ENCODE measurements at regions not wholly inside any gene's neighbourhood (a gene's known extent, or its start where the extent isn't known, plus 50 kb on each side); places are given as distances from the start of the nearest gene placed in this dataset.

GRCh38 chr10:78920011-78920410 is 148.8 kb upstream of the ZMIZ1 start:
- no peak for ATAC-seq
- intact Hi-C loops (cut with DNase I): no loop called here
- no peak for DNase-seq (ENCODE audit: low spot score)

- intact Hi-C loops (cut with DNase I): no loop called here
- DNase-seq (ENCODE audit: low spot score) (no peak), ATAC-seq (no peak)
Measured at GRCh38 chr10:78921895-78922294, 146.9 kb upstream of the ZMIZ1 start.

GRCh38 chr10:78923647-78924318 is 145.0 kb upstream of the ZMIZ1 start:
- intact Hi-C loops (cut with DNase I): no loop called here
- no peak for DNase-seq (ENCODE audit: low spot score)
- ATAC-seq: no peak

- ATAC-seq: no peak
Measured at GRCh38 chr10:78924319-78925003, 144.3 kb upstream of the ZMIZ1 start.

GRCh38 chr10:78925275-78925674 is 143.5 kb upstream of the ZMIZ1 start:
- intact Hi-C loops (cut with DNase I): no loop called here
- DNase-seq (ENCODE audit: low spot score) (no peak), ATAC-seq (no peak)

More at GRCh38 chr10:78924319-78925003, 144.3 kb upstream of the ZMIZ1 start:
- intact Hi-C loops (cut with DNase I): no loop called here
- no peak for DNase-seq (ENCODE audit: low spot score)

DNA sequence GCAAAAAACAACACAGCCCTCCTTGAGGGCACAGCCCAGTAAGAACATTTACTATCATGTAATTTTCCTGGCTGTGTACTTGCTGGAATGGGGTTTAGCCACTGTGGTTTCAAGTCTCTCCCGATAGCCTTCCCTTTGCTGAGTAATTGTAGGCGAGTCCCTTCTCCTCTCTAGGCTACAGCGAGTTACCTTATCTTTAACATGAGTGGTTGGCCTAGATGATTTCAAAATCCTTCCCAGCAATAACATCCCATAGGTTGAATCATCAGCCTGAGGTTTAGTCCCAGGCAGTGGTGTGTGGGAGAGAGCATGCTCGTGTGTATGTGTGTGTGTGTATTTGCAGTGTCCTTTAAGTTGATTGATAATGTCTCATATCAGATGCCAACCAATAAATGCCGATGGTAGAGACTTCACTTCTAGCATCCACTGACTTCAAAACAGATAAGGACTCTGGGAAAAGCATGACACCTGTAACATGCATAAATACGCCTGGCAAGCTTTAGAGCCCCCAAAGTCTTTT is 142.9 kb upstream of the ZMIZ1 start:
- ATAC-seq (no peak), DNase-seq (ENCODE audit: low spot score) (no peak)
- intact Hi-C loops (cut with DNase I): no loop called here

- intact Hi-C loops (cut with DNase I): no loop called here
- DNase-seq (ENCODE audit: low spot score): no peak
- no peak for ATAC-seq
Measured at GRCh38 chr10:78927257-78927995, 141.3 kb upstream of the ZMIZ1 start.

DNA sequence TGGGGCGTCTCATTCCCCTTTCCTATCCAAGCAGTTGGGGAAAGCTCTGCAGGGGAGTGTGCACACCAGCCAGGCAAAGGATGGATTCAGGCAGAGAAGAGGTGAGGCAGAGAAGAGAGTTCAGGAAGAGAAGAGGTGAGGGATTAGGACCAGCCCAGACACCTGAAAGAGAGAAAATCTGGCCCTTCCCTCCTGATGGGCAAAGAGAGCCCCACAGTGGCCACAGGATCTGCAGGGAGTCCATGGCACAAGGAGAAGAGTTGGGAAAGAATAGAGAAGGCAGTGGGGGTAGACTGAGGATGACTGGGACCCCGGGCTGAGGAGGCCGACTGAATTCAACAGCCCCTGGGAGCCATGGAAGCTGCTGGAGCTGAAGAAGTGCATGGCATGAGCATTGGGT is 140.4 kb upstream of the ZMIZ1 start:
- ATAC-seq: no peak
- DNase-seq (ENCODE audit: low spot score): no peak
- intact Hi-C loops (cut with DNase I): no loop called here

DNA sequence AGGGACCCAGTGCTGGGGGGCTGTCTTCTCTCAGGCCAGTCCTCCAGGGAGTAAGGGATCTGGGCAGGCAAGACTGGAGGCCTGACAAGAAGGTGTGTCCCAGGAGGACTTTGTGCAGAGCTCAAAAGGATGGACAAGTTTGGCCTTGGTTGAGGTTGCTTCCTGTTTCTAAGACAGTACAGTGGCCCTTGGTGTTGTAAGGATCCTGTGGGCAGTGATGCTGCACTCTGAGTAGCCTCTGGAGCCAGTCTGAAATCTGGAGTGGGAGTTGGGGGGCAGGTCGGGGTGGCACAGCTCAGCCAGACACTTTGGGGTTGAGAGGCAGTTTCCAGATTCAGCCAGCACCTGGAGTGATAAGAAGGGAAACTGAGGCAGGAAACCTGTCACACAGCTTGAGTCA is 139.2 kb upstream of the ZMIZ1 start:
- DNase-seq (ENCODE audit: low spot score): no peak
- no peak for ATAC-seq
- intact Hi-C loops (cut with DNase I): no loop called here

GRCh38 chr10:78931321-78932053 is 137.3 kb upstream of the ZMIZ1 start:
- DNase-seq (ENCODE audit: low spot score): peak; percentile 88
- peak; percentile 95 for ATAC-seq
- intact Hi-C loops (cut with DNase I): no loop called here

- ATAC-seq: no peak
- no peak for DNase-seq (ENCODE audit: low spot score)
- intact Hi-C loops (cut with DNase I): no loop called here
Measured at GRCh38 chr10:78932054-78932386, 136.7 kb upstream of the ZMIZ1 start.

GRCh38 chr10:78932861-78933260 is 135.9 kb upstream of the ZMIZ1 start:
- no peak for DNase-seq (ENCODE audit: low spot score)
- ATAC-seq: no peak
- intact Hi-C loops (cut with DNase I): no loop called here

DNA sequence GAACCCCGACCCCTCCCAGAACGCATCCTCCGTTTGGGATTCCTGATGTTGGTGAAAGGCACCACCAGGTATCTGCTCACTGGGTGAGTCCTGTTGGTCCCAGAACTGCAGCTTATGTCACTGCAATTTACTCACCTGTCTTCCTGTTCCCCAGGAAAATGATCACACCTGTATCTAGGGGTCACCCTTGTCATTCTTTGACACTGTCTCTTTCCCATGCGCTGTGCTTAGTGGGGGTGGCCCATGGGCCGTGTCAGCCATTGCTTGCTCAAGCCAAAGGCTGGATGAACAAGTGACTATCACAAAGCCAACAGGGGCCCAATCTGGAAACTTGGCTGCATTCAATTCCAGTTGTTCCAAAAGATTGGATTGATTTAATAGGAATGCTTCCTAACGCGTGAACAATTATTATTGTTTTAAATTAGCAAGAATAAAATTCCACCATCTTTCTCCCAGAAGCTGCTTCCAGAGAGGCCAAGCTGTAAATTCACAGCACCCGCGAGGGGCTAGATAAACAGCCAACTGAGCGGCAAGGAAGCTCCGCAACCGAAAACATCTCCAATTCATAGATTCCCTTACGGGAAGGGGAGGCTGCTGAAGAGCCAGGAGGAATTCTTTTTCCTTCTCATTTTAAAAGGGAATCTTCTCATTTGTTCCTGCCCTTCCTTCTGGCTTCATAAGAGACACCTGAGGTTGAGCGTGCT is 134.8 kb upstream of the ZMIZ1 start:
- ATAC-seq (no peak), DNase-seq (ENCODE audit: low spot score) (no peak)
- intact Hi-C loops (cut with DNase I): no loop called here

- DNase-seq (ENCODE audit: low spot score) (no peak), ATAC-seq (no peak)
- intact Hi-C loops (cut with DNase I): no loop called here
Measured at GRCh38 chr10:78934532-78934898, 134.3 kb upstream of the ZMIZ1 start.

- intact Hi-C loops (cut with DNase I): no loop called here
- DNase-seq (ENCODE audit: low spot score) (no peak), ATAC-seq (no peak)
Measured at GRCh38 chr10:78934994-78935602, 133.7 kb upstream of the ZMIZ1 start.

- intact Hi-C loops (cut with DNase I): no loop called here
- DNase-seq (ENCODE audit: low spot score) (no peak), ATAC-seq (no peak)
Measured at GRCh38 chr10:78935697-78936407, 132.9 kb upstream of the ZMIZ1 start.

DNA sequence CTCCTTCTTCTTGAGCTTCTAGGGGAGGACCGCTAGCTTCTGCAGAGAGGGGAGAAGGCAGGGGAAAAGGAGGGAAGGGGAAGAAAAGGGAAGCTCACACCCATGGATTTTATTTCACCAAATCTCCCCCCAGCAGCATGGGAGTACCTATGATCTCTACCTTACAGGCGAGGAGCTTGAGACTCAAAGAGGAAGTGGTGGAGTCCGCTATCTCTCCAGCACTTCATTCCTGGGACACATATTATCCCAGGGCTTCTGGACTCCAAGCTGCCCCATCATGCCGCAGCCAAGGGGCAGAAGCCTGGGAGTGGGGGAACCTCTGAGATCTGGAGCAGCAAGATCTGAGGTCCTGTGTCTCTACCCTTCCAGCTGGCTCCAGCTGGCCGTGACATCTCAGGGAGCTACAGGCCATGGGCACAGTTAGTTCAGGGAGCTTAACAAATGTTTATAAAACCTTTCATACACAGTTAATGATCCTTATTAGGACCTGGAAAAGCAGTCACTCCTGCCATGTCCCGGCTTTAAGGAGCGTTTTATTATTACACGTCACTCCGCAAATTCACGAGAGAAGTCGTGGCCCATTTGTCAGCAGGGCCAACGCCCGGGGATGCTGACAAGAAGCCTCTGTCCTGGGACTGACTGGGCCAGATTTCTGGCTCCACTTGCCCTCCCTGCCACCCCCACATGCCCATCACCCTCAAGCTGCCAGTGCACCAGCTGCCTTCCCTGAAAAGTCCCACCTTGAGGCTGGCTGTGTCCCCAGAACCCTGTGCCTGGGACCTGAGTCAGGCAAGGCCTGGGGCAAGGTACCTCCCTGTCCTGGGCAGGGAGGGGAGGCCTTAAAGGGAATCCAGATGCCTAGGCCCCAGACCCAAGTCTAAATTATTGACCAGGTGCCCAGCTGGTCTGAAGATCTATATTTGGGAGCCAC is 132.1 kb upstream of the ZMIZ1 start:
- no peak for DNase-seq (ENCODE audit: low spot score)
- intact Hi-C loops (cut with DNase I): no loop called here
- ATAC-seq: no peak

Measured in sciatic nerve (tissue), 2 donors.